ENCODE measurements at regions not wholly inside any gene's neighbourhood (a gene's known extent, or its start where the extent isn't known, plus 50 kb on each side); places are given as distances from the start of the nearest gene placed in this dataset.

GRCh38 chr22:49142296-49142695, 685.4 kb downstream of the BRD1 start:
- DNase-seq: no peak

- no peak for DNase-seq
Measured at GRCh38 chr22:49141761-49142160, 685.9 kb downstream of the BRD1 start.

DNA sequence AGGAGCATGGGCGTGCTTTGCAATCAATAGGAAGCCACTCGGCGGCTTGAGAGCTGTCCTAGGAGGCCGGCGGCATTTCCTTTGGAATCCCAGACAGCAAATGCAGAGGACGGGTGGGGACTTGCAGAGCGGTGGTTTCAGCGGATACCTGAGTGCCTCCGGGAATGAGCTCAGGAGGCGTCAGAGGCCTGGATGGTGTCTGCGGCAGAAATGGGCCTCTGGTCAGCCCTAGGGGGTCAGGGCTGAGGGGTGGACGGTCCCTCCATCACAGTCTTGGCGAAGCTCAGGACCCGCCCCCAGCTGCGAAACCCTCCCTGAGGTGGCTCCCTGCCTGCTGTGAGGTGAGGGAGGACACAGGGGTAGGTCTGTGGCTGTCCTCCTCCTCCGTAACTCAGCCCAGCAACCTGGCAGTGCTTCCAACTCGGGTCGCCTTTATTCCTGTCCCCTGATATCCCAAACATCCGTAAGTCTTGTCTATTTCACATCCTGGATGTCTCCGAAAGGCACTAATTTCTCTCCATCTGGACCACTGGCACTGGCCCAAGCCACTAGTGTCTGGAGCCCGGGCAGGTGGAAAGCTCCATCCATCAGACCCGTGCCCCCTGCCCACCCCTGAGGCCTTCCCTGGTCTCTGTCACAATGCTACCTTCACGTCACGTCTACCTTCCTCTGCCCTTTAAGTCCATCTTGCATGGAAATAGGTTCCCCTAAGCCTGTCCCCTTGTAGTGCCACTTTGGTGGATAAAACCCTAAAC, 686.6 kb downstream of the BRD1 start:
- DNase-seq: no peak

DNA sequence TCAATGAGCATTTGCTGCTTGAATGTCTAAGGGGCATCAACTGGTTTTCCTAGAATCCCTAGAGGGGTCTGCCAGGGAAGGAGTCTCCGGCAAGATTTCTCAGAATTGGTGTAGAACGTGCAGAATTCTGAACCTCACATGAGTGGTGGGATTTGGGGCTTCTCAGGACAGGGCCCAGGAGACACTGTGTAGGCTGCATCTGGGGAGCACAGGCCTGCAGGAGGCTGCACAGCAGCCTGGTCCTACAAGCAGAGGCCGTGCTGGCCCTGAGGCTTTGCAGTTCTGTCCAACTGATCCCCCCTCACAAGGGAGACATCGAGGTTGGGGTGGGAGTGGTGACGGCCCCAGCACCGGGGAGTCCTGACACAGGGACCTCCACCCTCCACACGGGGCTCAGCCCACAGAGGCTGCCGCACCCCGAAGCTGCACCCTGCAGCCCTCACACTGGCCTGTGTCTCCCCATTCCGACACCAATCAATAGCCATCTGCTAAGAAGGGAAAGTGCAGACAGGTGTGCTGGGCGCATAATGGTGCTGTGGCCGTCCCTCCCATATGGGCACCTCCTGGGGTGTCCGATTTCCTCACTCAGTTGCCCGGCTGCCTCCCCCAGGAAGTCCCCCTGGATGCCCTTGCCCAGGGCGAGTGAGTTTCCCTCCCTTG, 688.1 kb downstream of the BRD1 start:
- no peak for DNase-seq

GRCh38 chr22:49138250-49138790, 689.4 kb downstream of the BRD1 start:
- DNase-seq: no peak

DNA sequence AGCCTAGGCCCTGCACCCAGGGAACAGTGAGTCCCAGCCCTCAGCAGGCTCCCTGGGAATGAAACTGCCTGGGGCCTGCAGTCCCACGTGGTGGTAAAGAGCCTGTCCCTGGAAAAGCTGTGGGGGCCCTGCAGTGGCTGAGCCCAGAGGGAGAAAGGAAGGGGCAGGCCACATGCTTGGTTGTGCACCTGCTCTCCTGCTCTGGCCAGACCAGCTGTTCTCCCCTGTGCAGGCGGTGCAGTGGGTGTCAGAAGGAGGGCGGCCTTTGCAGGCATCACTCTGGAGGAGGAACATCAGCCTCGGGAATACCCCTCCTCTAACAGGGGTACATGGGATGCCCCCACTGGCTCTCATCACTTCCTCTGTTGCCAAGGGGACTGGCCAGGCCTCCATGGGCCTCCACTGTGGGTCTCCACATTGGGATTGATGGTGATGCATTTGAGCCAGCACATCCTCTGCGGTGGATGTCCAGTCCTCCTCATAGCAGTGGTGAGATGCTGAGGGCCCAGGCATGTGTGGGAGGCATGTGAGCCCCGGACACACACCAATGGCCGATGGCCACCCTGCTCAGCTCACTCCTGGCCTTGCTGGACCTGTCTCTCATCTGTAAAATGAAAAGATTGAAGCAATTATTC, 690.4 kb downstream of the BRD1 start:
- DNase-seq: no peak

- no peak for DNase-seq
Measured at GRCh38 chr22:49136816-49137180, 690.9 kb downstream of the BRD1 start.

DNA sequence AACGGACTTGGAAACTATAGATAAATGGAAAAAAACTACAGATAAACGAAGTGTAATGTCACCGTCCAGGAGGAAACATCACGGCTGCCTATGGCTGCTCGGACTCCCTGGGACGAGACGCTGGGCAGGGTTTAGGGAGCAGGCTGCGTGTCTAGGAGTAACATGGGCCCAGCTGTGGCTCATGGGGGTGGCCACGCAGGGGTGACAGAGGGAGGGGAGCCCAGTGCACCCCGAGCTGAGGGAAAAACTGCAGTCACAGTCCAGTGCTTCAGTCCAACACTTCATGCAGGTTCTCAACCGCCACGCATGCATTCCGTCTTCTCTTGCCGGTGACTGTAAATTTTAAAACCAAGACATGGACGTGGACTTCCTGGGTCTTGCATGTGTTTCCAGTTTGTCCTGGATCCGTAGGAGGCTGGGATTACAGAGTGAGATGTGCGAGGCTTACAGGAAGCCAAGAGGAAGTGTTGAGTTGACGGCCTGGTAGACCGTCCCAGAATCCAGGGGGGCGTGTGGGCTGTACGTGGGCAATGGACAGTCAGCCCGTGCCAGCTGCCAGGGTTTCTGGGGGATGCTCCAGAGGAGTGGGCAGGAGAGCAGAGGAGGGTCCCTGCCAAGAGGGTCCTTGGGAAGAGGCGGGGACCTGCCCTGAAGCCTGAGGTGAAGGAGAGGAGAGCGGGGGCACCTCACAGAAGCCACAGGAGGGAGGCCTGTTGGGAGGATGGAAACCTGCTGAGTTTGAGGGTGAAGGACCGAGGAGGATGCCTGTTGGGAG, 691.4 kb downstream of the BRD1 start:
- DNase-seq: no peak

GRCh38 chr22:49134076-49134475, 693.6 kb downstream of the BRD1 start:
- DNase-seq: no peak

DNA sequence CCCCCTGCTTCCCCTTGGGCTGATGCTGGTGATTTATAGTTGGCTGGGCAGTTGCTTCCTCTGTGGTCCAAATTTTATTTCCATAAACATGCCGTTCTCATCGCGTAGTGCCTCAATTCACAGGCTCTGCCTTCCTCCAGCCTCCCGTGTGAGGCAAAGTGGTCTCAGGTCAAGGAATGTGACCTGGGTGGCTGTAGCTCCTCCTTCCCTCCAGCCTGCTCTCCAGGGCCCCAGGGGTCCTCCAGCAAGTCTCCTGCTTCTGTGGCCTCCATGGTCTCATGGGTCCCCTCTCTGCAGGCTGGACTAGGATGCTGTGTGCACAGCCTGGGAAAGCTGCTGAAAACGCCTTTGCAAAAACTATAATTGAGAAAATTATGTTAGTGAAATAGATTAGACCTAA, 694.1 kb downstream of the BRD1 start:
- no peak for DNase-seq

DNA sequence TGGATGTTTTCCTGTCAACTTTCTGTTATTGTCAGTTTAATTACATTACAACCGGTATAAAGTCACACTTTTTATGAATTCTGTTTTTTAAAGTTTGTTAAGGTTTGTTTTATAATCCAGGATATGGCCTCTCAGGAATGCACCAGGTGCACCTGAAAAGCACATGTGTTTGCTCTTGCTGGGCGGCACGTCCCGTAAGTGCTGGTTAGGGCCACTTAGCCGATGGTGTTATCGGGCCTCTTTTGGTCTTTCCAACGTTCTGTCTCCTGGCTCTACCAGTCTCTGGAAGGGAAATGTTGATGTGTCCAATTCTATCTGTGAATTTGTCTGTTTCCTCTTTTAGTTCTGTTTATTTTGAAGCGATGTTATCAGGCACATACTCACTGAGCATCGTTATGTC, 695.7 kb downstream of the BRD1 start:
- DNase-seq: no peak

DNA sequence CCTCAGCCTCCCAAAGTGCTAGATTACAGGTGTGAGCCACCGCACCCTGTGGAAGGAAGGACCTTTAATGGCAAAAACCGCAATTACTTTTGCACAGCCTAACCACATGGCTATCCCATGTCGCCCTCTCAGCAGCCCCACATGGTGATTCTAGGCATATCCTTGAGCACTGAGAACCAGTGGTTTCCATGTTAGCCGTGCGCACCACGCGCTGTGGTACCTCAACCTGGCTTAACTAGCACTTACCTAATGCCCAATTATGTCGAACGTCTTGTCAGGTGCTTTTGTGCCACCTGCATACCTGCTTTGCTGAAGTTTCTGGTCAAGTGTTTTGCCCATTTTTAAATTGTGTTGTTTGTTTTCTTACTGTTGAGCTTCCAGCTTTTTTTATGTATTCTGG, 697.9 kb downstream of the BRD1 start:
- no peak for DNase-seq

DNA sequence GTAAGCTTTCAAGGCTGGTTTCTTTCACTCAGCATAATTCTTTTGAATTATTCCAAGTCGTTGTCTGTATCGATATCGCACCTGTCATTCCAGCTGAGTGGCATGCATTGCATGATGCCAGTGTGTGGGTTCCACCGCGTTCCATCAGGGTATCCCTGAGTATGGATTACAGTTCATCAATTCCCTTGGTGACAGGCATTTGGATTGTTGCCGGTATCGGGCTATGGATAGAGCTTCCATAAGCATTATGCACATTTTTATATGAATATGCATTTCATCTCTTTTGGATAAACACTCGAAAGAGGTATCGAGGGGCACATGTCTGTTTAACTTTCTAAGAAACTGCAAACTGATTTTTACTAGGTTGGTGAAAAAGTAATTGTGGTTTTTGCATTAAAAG, 698.8 kb downstream of the BRD1 start:
- no peak for DNase-seq

GRCh38 chr22:49124608-49125007, 703.1 kb downstream of the BRD1 start:
- no peak for DNase-seq

- DNase-seq: no peak
Measured at GRCh38 chr22:49123621-49124192, 704.0 kb downstream of the BRD1 start.

GRCh38 chr22:49119551-49119952, 708.1 kb downstream of the BRD1 start:
- DNase-seq: no peak

DNA sequence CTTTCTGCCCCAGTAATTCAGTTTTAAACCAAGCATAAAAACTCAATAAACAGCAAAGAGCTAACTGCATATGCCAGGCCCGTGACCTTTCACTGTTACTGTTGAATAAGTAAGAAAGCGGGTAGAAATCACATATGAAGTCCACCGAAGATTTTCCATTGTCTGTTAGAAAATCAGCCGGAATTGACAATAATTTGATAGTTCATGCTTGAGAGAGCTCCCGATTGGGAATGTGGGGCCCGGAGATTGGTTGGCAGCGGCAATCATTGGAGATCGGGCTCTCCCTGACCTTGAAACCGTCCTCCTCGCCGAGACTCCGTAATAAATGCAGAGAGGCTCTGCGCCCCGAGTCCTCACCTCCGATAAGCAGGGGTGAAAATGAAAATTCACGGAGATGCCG, 709.6 kb downstream of the BRD1 start:
- no peak for DNase-seq

GRCh38 chr22:49117486-49117885, 710.2 kb downstream of the BRD1 start:
- no peak for DNase-seq

- DNase-seq: no peak
Measured at GRCh38 chr22:49116486-49117120, 711.1 kb downstream of the BRD1 start.

DNA sequence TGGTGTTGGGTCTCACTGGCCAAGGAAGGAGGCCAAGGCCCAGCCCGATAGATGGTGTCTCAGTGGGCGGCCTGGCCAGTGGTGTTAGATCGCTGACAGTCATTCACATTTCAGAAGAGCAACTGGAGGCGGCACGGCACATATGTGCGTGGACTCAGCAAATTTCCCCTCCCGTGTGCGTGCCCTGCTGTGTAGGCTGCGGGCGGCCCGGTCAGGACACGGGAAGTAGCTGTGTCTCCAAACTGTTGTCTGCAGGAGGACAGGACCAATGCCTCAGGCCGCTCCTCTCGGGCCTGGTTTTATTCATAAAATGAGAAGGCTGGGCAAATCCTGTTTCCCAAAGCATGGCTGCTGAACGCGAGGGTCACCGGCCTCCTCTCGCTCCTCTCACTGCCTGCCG, 711.7 kb downstream of the BRD1 start:
- DNase-seq: no peak

DNA sequence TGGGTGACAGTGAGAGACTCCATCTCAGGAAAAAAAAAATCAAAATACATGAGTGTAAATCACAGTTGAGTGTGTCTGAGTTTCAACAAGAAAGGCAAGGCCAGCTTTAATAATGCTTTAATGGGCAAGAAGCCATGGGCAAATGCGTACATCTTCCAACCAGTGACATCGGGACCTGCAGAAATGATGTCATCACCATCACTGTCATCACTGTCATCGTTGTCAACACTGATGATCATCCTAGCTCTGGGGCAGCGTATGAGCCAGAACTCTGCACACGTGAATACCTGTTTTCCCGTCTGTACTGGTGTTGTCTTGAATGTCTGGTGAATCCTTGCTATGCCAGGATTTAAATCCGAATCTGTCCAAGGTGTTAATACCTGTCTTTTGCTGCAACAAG, 712.5 kb downstream of the BRD1 start:
- DNase-seq: no peak

- DNase-seq: no peak
Measured at GRCh38 chr22:49113758-49114157, 713.9 kb downstream of the BRD1 start.

Data from CD4-positive, alpha-beta T cell treated with Interleukin-21 for 1 hour (primary cell).